HG02798 (cell line): ENCODE measurements at regions not wholly inside any gene's neighbourhood (a gene's known extent, or its start where the extent isn't known, plus 50 kb on each side); places are given as distances from the start of the nearest gene placed in this dataset.
"Not testable (repeated sequence)": the region's sequence is repeated elsewhere in the genome, so short reads cannot be mapped to it uniquely, and the experiment has no call there.

Experiments used
- ATAC-seq: cut with Tn5 transposase; IDR thresholded peaks from one replicate; pipeline ENCODE4 v1.9.1; 2021; ENCODE audit warnings: mild to moderate bottlenecking; ENCODE audit not compliant: unreplicated experiment, poor library complexity

DNA sequence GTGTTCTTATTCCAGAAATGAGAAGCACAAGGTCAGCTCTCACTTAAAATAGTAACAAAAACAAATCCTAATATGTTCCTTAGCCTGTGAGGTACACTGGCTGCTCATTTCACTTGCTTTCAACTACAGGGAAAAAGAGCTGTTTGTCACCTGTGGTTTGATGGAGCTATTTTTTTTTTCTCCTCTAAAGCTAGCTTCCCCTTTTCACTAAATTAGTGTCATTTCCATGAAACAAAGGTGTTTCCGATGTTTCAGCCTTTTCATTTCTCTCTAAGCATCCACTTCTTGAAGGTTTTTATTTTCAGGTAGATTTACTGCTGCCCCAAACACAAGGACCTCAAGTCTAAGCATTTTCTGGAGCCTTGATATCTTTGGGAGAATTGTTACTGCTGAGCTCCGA, 148.6 kb downstream of the RBMX2 start:
- ATAC-seq = no peak

DNA sequence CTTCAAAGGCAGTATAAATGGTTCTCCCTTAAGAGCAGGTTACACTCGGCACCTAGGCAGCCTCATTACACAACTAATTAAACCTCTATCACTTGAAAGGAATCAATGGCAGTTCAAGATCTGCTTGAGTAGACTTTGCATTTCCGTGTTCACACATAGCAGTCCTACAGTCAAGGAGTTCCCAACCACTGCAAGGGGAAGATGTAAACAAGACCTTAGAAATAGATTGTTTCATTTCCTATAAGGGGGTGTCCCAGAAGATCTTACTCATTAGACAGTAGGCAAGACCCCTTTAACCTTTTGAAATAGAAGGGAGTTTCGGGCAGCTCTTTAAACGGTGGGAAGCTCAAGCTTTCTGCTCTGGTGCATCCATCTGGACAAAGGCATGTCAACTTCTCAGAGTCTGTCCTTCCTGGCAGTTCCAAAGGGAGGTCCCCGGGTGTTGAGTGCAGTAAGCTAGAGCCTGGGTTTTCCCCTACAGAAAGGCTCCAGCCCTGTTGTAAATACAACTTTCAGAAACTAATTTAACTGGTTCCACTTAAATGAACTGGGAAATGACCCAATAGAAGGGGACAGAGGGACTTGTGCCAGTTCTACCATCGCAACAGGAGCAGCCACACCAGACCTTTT, 150.8 kb downstream of the RBMX2 start:
- peak; percentile 52 for ATAC-seq

DNA sequence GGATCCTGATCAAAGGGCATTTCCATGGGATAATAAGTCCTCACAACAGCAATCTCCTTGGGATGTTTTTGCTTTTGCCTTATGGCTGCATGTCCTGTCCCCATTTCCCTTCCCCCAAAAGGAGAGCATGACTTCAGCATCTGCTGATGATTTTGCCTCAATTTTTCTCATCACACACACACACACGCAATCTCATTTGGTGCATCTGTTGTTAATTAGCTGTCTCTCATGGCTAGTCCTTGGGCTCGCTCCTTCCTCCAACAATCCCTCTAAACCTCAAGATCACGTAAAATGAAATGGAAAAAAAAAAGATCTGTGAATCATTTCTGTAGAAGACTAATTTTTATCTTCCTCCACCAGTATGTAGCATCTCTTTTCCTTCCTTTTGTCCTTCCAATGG, 153.6 kb downstream of the RBMX2 start:
- ATAC-seq = no peak

DNA sequence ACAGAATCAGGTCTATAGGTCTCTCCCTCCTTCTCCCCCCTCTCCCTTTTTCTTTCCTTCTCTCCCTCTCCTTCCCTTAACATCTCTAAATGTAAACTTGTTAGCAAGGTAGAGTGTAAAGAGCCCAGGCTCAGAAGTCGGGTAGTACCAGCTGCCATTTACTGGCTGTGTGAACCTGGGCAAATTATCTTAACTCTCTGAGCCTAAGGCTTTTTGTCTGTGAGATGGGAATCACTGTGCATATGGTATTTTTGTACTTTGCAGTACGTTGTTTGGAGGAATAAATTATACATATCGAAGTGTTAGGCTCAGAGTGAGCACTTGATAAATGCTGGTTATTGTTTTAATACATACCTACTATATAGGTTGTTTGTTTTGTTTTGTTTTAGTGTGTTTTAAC, 154.0 kb downstream of the RBMX2 start:
- no peak for ATAC-seq

DNA sequence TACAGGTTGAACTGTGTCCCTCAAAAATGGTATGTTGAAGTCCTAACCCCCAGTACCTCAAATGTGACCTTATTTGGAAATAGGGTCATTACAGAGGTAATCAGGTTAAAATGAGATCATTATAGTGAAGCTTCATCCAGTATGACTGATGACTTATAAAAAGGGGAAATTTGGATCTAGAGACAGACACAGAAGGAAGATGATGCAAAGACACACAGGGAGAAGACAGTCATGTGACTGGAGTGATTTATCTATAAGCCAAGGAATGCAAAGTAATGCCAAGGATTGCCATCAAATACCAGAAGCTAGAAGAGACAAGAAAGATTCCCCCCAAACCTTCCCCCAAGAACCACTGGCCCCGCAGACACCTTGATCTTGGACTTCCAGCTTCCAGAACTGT, 155.2 kb downstream of the RBMX2 start:
- ATAC-seq = no peak

DNA sequence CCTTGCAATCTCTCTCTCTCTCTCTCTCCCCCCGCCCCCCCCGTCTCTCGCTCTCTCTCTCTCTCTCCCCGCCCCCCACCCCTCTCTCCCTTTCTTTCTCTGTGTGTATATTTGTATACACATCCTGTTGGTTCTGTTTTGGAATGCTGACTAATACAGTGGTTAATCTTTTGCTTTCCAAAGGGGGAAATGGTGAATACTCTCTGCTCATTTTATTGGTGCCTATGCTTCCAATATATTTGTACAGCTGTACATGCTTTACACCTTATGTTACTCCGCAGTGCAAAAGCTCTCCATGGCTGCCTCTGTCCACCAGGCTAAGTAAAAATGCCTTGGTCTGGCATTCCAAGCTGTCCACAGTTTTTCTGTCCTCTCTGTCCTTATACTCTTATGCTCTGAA, 158.8 kb downstream of the RBMX2 start:
- ATAC-seq = no peak

DNA sequence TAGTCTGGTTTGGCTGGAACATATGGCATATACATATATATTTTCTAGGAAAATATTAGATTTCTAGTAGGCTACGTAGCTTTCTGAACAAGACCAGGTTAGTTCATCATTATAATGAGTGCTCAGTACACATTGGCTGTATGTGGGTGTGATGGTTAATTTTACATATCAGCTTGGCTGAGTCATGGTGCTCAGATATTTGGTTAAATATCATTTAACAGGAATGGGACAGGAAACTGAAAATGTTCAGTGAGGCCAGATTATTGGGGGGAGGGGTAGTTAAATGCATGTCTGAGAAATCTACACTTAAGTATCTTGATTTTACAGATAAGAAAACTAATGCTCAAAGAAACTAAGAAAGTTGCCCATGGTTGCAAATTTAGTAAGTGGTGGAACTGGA, 160.1 kb downstream of the RBMX2 start:
- no peak for ATAC-seq

DNA sequence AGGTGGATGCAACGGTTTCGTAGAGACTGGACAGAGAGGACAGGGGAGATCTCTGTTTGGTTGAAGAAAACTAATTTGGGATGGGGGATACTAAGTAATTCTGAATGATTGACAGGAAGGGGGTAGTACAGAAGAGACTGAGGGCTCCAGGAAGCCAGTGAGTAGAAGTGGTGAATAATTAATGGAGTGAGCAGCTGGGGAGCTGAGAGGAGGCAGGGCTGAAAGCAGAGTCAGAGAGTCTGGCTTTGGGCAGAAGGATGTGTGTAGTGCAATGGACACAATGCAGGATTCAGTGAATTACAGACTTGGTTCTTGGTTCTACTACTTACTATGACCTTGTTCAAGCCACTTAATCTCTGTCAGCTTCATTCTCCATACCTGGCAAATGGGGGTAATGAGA, 161.7 kb downstream of the RBMX2 start:
- no peak for ATAC-seq

DNA sequence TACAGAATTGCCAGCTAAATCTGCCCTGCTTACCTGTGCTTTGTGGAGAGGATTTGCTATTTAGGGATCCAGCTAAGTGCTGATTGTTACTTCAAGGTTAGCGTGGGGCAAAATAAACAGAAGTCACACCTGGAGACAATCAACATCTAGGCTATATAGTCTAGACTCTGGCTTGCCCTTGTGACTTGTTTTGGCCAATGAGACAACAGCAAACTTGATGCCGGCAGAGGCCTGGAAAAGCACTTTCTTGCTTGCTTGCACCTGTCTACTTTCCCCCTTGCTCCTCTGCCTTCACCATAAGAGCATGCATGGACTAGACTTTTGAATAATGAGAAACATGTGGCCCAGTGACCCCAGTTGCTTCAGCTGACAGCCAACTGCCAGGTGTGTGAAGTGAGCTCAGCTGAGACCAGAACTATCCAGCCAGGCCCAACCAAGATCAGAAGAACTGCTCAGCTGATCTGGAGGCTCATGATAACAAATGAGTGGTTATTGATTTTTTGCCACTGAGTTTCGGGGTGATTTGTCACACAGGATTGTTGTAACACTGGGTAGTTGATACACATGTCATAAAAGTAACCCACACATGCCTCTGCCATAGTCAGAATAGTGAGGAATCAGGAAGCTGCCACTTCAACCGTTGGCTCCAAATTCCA, 164.4 kb downstream of the RBMX2 start:
- no peak for ATAC-seq

DNA sequence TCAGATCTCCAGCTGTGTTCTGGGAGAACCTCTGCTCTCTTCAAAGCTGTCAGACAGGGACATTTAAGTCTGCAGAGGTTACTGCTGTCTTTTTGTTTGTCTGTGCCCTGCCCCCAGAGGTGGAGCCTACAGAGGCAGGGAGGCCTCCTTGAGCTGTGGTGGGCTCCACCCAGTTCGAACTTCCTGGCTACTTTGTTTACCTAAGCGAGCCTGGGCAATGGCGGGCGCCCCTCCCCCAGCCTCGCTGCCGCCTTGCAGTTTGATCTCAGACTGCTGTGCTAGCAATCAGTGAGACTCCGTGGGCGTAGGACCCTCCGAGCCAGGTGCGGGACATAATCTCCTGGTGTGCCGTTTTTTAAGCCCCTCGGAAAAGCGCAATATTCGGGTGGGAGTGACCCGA, 171.2 kb downstream of the RBMX2 start:
- ATAC-seq = not testable (repeated sequence)
